CD4-positive, alpha-beta T cell treated with Interleukin-2 at 100 ng/mL for 4 hours (primary cell): ENCODE measurements at regions not wholly inside any gene's neighbourhood (a gene's known extent, or its start where the extent isn't known, plus 50 kb on each side); places are given as distances from the start of the nearest gene placed in this dataset.
"Not testable (repeated sequence)": the region's sequence is repeated elsewhere in the genome, so short reads cannot be mapped to it uniquely, and the experiment has no call there.

ENCODE experiments used
- DNase-seq: peaks from one replicate; pipeline ENCODE4 v3.0.0-alpha.2; 2020; ENCODE audit warnings: low spot score

DNA sequence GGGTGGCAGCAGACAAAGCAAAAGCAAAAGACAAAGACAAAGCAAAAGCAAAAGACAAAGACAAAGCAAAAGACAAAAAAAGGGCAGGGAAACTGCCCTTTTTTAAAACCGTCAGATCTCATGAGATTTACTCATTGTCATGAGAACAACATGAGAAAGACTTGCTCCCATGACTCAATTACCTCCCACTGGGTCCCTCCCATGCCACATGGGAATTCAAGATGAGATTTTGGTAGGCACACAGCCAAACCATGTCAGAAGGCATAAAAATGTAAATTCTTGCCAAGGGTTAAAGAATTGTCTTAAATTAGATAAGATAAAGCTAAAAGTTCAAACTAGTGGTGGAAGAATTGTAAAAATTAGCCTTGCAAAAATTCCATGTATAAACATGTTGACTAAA lies 419.7 kb downstream of the TRAM1L1 start:
- no peak for DNase-seq

GRCh38 chr4:116664198-116664597 lies 421.2 kb downstream of the TRAM1L1 start:
- DNase-seq = no peak

DNA sequence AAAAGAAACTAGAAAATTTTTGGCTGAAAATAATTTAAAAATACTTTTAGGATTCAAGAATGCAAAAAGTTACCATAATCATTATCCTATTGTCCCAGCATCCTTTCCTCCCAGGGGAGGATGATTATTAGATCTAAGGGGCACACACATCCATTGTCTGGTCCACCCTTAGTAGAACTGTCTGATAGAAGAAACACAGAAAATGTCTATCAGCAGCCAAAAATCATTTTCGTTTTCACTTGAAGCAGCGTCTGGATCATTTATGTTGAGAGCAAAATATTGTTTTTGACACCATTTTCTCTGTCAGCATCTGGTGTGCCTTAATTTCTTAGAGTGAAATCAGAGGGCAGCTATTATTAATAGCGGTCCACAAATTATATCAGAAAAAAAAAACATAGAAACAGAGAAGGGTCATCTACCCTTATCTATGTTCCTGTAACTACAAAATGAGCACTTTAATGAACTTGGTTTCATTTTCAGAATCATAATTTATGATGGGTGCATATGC lies 446.3 kb downstream of the TRAM1L1 start:
- DNase-seq = no peak

DNA sequence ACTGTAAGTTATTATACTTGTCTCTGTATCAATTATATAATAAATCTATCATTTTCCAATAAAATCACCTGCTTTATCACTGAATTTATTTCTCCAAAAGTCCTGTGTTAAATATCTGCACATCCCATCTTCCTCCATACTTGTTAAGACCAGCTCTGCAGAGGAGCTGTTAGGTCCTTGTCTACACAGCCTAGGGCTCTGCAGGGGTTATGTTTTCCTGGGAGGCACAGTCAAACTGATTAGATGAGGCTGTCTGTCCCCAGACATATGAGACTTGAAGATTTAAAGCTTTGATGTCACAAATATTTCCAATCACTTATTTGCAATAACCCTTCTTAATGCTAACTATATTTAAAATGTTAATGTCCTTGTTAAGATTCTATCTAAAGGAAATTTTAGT lies 446.8 kb downstream of the TRAM1L1 start:
- no peak for DNase-seq

DNA sequence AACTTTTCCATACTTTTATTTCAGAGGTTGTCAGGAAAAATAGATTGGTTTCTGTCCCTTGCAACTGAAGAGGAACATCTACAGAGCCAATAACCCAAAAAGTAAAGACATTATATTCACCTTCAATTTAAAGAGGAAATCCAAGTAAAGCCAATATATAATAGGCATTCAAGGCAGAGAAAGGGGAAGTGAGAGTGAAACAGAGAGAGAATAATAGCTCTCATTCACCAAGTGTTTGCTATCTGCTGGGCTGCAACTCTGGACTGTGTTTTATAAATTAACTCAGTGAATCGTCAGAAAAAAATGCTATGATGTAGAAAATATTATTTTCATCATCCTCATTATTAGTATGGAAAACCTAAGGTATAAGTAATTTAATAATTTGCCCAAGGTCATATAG lies 448.5 kb downstream of the TRAM1L1 start:
- DNase-seq = no peak

GRCh38 chr4:116632269-116632668 lies 453.1 kb downstream of the TRAM1L1 start:
- no peak for DNase-seq

DNA sequence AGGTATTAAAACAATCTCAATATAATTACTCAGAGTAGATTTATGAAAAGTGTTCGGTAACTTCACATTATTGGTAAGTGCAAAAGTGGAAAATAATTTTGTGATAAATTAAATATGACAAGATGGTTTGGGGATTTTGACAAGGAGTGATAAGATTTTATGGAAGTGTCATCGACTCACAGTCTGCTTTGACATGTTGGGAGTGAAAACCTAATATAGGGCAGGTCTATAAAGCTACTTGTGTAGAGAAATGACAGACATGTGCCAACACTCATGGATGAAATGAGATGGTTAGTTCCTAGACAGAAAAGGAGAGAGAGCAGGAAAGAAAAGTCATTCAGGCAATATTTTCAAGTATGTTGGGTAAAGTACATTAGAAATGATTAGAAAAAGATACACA lies 456.8 kb downstream of the TRAM1L1 start:
- DNase-seq = no peak

GRCh38 chr4:116627545-116627944 lies 457.8 kb downstream of the TRAM1L1 start:
- DNase-seq = no peak

- DNase-seq = not testable (repeated sequence)
Measured at GRCh38 chr4:116619508-116619907, 465.9 kb downstream of the TRAM1L1 start.

GRCh38 chr4:116618638-116619037 lies 466.7 kb downstream of the TRAM1L1 start:
- DNase-seq = no peak

DNA sequence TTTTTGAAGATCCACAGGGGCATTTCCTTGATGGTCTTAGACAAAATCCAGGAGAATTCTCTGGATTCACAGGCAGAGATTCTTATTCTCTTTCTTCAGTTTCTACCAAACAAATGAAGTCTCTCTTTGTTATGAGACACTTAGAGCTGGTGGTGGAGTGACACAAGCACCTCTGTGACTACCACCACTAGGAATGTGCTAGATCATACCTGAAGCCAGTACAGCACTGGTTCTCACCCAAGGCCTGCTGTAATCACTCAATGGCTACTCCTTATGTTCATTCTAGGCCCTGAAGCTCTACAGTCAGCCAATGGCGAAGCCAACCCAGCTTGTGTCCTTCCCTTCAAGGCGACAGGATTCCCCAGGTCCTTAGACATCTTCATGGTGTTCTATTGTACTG lies 482.3 kb downstream of the TRAM1L1 start:
- DNase-seq = no peak

DNA sequence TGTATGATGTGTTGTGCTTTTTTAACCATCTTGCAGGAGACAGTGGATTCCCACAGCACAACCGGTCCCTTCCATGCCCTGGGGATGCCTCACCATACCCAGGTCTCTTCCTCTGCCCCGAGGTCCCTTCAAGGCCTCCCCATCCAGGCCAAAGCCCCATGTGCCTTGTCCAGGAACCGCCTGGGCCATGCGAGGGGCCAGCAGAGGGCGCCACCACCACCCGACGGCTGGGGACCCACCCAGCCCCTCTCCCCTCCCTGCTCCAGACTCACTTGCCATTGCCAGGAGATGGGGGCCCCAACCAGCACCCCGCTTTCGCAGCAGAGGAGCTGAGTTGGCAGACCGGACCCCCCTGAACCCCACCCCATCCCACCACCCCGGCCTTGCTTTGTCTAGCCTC lies 485.5 kb downstream of the TRAM1L1 start:
- no peak for DNase-seq

DNA sequence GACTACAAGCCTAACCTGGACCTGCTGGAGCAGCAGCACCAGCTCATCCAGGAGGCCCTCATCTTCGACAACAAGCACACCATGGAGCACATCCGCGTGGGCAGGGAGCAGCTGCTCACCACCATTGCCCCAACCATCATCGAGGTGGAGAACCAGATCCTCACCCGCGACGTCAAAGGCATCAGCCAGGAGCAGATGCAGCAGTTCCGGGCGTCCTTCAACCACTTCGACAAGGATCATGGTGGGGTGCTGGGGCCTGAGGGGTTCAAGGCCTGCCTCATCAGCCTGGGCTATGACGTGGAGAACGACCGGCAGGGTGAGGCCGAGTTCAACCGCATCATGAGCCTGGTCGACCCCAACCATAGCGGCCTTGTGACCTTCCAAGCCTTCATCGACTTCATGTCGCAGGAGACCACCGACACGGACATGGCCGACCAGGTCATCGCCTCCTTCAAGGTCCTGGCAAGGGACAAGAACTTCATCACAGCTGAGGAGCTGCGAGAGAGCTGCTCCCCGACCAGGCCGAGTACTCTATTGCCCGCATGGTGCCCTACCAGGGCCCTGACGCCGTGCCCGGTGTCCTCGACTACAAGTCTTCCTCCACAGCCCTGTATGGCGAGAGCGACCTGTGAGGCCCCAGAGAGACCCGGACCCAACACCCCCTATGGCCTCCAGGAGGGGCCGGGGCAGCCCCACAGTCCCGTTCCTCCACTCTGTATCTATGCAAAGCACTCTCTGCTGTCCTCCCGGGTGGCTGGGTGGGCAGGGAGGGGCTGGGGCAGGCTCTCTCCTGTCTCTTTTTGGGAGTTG lies 486.2 kb downstream of the TRAM1L1 start:
- no peak for DNase-seq

DNA sequence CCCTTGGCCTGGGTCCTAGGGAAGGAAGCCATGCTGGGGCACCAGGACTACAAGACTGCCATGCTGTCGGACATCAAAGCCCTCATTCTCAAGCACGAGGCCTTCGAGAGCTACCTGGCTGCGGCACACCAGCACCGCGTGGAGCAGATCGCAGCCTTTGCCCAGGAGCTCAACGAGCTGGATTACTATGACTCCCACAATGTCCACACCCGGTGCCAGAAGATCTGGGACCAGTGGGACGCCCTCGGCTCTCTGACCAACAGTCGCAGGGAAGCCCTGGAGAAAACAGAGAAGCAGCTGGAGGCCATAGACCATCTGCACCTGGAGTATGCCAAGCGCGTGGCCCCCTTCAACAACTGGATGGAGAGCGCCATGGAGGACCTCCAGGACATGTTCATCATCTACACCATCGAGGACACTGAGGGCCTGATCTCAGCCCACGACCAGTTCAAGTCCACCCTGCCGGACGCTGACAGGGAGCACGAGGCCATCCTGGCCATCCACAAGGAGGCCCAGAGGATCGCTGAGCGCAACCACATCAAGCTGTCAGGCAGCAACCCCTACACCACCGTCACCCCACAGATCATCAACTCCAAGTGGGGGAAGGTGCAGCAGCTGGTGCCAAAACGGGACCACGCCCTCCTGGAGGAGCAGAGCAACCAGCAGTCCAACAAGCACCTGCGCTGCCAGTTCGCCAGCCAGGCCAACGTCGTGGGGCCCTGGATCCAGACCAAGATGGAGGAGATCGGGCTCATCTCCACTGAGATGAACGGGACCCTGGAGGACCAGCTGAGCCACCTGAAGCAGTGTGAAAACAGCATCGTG lies 487.0 kb downstream of the TRAM1L1 start:
- no peak for DNase-seq

DNA sequence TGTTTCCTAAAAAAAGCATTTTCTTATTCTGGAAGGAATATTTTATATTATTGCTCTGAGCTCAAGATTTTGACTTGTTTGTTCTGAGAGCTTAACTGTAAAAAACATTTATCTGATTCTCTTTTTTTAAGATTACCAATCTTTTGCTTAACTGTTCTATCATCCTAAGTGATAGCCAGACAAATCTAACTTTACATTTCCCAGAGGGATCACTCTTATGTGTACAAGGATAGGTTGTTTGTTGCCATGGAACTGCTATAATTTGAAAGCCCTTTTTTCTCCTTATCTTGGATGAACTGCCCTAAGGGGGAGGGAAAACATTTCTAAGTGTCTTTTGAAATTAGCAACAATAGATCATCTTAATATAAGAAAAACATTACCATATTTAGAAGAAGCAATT lies 494.7 kb downstream of the TRAM1L1 start:
- DNase-seq = no peak

- DNase-seq = no peak
Measured at GRCh38 chr4:116588783-116589182, 496.6 kb downstream of the TRAM1L1 start.

GRCh38 chr4:116585246-116585645 lies 500.1 kb downstream of the TRAM1L1 start:
- DNase-seq = no peak

- no peak for DNase-seq
Measured at GRCh38 chr4:116577321-116577720, 508.1 kb downstream of the TRAM1L1 start.

DNA sequence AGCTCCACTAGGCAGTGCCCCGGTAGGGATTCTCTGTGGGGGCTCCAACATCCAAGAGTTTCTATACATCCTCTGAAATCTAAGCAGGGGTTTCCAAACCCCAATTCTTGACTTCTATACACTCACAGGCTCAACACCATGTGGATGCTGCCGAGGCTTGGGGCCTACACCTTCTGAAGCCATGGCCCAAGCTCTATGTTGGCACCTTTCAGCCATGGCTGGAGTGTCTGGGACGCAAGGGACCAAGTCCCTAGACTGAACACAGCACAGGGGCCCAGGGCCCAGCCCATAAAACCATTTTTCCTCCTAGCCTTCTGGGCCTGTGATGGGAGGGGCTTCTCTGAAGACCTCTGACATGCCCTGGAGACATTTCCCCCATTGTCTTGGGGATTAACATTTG lies 511.8 kb downstream of the TRAM1L1 start:
- DNase-seq = no peak

GRCh38 chr4:116561768-116562167 lies 523.6 kb downstream of the TRAM1L1 start:
- DNase-seq = no peak

- DNase-seq = no peak
Measured at GRCh38 chr4:116551806-116552205, 533.6 kb downstream of the TRAM1L1 start.

DNA sequence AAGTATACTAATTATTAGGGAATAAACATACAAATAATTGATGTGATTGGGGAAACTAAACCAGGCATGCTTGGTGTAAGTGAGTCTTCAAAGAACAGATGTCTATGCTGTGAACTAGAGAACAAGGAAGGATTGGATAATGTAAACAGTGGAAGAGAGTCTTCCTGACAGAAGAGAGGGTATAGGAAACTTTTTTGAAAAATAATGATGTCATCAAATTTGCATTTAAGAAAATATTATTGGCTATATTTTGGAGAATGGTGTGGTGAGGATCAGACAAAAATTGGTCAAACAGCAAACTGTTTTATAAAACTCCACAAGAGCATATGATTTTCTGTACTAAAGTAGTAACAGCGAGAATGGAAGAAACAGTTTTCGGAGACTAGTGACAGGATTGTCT lies 537.7 kb downstream of the TRAM1L1 start:
- no peak for DNase-seq

DNA sequence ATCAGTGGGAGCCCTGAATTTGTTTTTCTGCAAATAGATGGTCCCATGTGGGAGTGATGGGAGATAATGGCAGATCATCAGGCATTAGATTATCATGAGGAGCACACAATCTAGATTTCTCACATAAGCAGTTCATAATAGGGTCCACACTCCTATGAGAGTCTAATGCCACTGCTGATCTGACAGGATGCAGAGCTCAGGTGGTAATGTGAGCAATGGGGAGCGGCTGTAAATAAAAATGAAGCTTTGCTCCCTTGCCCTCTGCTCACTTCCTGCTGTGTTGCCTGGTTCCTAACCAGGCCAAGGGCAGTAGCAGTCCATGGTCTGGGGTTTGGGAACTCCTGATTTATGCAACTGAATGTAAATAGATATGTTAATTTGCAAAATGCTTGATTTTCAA lies 538.6 kb downstream of the TRAM1L1 start:
- DNase-seq = no peak
